ENCODE measurements at regions not wholly inside any gene's neighbourhood (a gene's known extent, or its start where the extent isn't known, plus 50 kb on each side); places are given as distances from the start of the nearest gene placed in this dataset.

- DNase-seq (ENCODE audit: insufficient read length, low spot score) (no peak), FAIRE-seq (no peak)
Observed at GRCh38 chr5:173823274-173823644, 64.9 kb upstream of the CPEB4 start.

GRCh38 chr5:173823721-173824567 is 64.2 kb upstream of the CPEB4 start:
- FAIRE-seq (no peak), DNase-seq (ENCODE audit: insufficient read length, low spot score) (peak; percentile 73)

GRCh38 chr5:173825215-173825865 is 62.8 kb upstream of the CPEB4 start:
- DNase-seq (ENCODE audit: insufficient read length, low spot score), result peak; percentile 45
- no peak for FAIRE-seq

GRCh38 chr5:173826086-173826427 is 62.1 kb upstream of the CPEB4 start:
- no peak for FAIRE-seq
- no peak for DNase-seq (ENCODE audit: insufficient read length, low spot score)

- DNase-seq (ENCODE audit: insufficient read length, low spot score), result no peak
- no peak for FAIRE-seq
Observed at GRCh38 chr5:173826428-173827350, 61.5 kb upstream of the CPEB4 start.

GRCh38 chr5:173828952-173829351 is 59.2 kb upstream of the CPEB4 start:
- DNase-seq (ENCODE audit: insufficient read length, low spot score) (no peak), FAIRE-seq (no peak)

GRCh38 chr5:173829826-173830225 is 58.3 kb upstream of the CPEB4 start:
- DNase-seq (ENCODE audit: insufficient read length, low spot score) (no peak), FAIRE-seq (no peak)

GRCh38 chr5:173830421-173830820 is 57.7 kb upstream of the CPEB4 start:
- FAIRE-seq, result no peak
- no peak for DNase-seq (ENCODE audit: insufficient read length, low spot score)

GRCh38 chr5:173831196-173831914 is 56.8 kb upstream of the CPEB4 start:
- DNase-seq (ENCODE audit: insufficient read length, low spot score) (no peak), FAIRE-seq (no peak)

GRCh38 chr5:173832386-173832785 is 55.8 kb upstream of the CPEB4 start:
- DNase-seq (ENCODE audit: insufficient read length, low spot score), result no peak
- no peak for FAIRE-seq

GRCh38 chr5:173833196-173833985 is 54.8 kb upstream of the CPEB4 start:
- DNase-seq (ENCODE audit: insufficient read length, low spot score), result no peak
- no peak for FAIRE-seq

- DNase-seq (ENCODE audit: insufficient read length, low spot score) (no peak), FAIRE-seq (no peak)
Observed at GRCh38 chr5:173834071-173834771, 53.9 kb upstream of the CPEB4 start.

GRCh38 chr5:173835131-173835530 is 53.0 kb upstream of the CPEB4 start:
- DNase-seq (ENCODE audit: insufficient read length, low spot score), result no peak
- FAIRE-seq, result no peak

GRCh38 chr5:173835661-173836060 is 52.5 kb upstream of the CPEB4 start:
- no peak for DNase-seq (ENCODE audit: insufficient read length, low spot score)
- no peak for FAIRE-seq

GRCh38 chr5:173837654-173838053 is 50.5 kb upstream of the CPEB4 start:
- no peak for FAIRE-seq
- no peak for DNase-seq (ENCODE audit: insufficient read length, low spot score)
